Gastrocnemius medialis (tissue), 4 donors: ENCODE measurements at regions not wholly inside any gene's neighbourhood (a gene's known extent, or its start where the extent isn't known, plus 50 kb on each side); places are given as distances from the start of the nearest gene placed in this dataset.

Source experiments
- CTCF ChIP-seq, 5 experiments: fragments of 450-650 bp in 3 of 5; fragments of 200-600 bp in 2 of 5; sonication (generic) in 2 of 5; IDR thresholded peaks in 4 of 5; conservative IDR thresholded peaks in 1 of 5; 1 replicate in 4 of 5; 2 replicates in 1 of 5; pipeline ENCODE4 v1.5.1; 2016 to 2019; ENCODE audit warnings: antibody characterized with exemption in 5 of 5, mild to moderate bottlenecking in 3 of 5, moderate library complexity in 3 of 5
- POLR2A ChIP-seq, 2 donors: fragments of 450-650 bp; IDR thresholded peaks; one replicate each; pipeline ENCODE4 v1.6.1; 2017; ENCODE audit warnings: antibody characterized with exemption in 2 of 2, mild to moderate bottlenecking in 2 of 2, moderate library complexity in 2 of 2

- TF ChIP-seq CTCF (IDR thresholded peaks at IDR 0.05 in 4 of 5, conservative IDR thresholded peaks at IDR 0.05 in 1 of 5) (no peak), POLR2A (IDR thresholded peaks at IDR 0.05) (no peak)
Observed at GRCh38 chr6:90463359-90463758, 123.5 kb downstream of the MAP3K7 start.
